PC-3 (cell line): ENCODE measurements at regions not wholly inside any gene's neighbourhood (a gene's known extent, or its start where the extent isn't known, plus 50 kb on each side); places are given as distances from the start of the nearest gene placed in this dataset.

Experiments
- ATAC-seq: fragments of 200-7000 bp; cut with Tn5 transposase; 2 replicates; pipeline ENCODE4 v1.9.1; 2020; ENCODE audit warnings: mild to moderate bottlenecking, moderate library complexity
- BruUV-seq: library from RNA; stranded (reverse); fragments of 400-500 nt; replicated peaks from 2 replicates; lab custom pipeline; 2021; lab: Mats Ljungman, UMichigan
- CTCF ChIA-PET: fragments of 300-600 bp; sonication (Branson Sonifier 250); formaldehyde crosslinking; loops from one replicate; lab custom pipeline; 2022; ENCODE audit warnings: antibody characterized with exemption; lab: Charles Lee
- POLR2A ChIA-PET: fragments of 300-600 bp; sonication (Branson Sonifier 250); formaldehyde crosslinking; loops from one replicate; lab custom pipeline; 2022; ENCODE audit warnings: antibody characterized with exemption; ENCODE audit not compliant: unreplicated experiment; lab: Charles Lee
- DNase-seq: peaks from one replicate; pipeline ENCODE4 v3.0.0-alpha.2; 2015
- H2AFZ ChIP-seq: fragments of 300-600 bp; sonication (generic); 2 replicates; pipeline ENCODE4 v1.6.0; 2016; ENCODE audit warnings: antibody characterized with exemption, low read length
- H3F3A ChIP-seq: fragments of 300-600 bp; sonication (generic); one replicate; pipeline ENCODE4 v1.6.0; 2017; ENCODE audit warnings: antibody characterized with exemption, low read length, control low read depth, mild to moderate bottlenecking; ENCODE audit not compliant: unreplicated experiment
- H3K27ac ChIP-seq: fragments of 300-600 bp; sonication (generic); 2 replicates; pipeline ENCODE4 v1.5.1; 2016; ENCODE audit warnings: mild to moderate bottlenecking, low read length
- H3K27me3 ChIP-seq: fragments of 300-600 bp; sonication (generic); 2 replicates; pipeline ENCODE4 v1.6.1; 2016; ENCODE audit warnings: low read length, mixed read lengths
- H3K36me3 ChIP-seq: fragments of 300-600 bp; sonication (generic); 2 replicates; pipeline ENCODE4 v1.6.1; 2016; ENCODE audit warnings: low read depth, mixed run types, low read length, mixed read lengths
- H3K4me1 ChIP-seq: fragments of 300-600 bp; sonication (generic); 2 replicates; pipeline ENCODE4 v1.5.1; 2016; ENCODE audit warnings: low read length; ENCODE audit not compliant: insufficient read depth
- H3K4me2 ChIP-seq: fragments of 300-600 bp; sonication (generic); 2 replicates; pipeline ENCODE4 v1.6.0; 2016; ENCODE audit warnings: low read length
- H3K4me3 ChIP-seq: fragments of 300-600 bp; sonication (generic); 2 replicates; pipeline ENCODE4 v1.5.1; 2016; ENCODE audit warnings: mild to moderate bottlenecking, low read length, mixed read lengths
- H3K79me2 ChIP-seq: fragments of 300-600 bp; sonication (generic); 2 replicates; pipeline ENCODE4 v1.6.1; 2017; ENCODE audit warnings: low read length, mixed read lengths
- H3K9ac ChIP-seq: fragments of 300-600 bp; sonication (generic); 2 replicates; pipeline ENCODE4 v1.6.0; 2016; ENCODE audit warnings: mild to moderate bottlenecking, low read length
- H3K9me2 ChIP-seq: fragments of 300-600 bp; sonication (generic); replicated peaks from 2 replicates; pipeline ENCODE4 v1.6.1; 2016; ENCODE audit warnings: mixed run types, low read length, mixed read lengths
- H3K9me3 ChIP-seq: fragments of 300-600 bp; sonication (generic); 2 replicates; pipeline ENCODE4 v1.6.1; 2016; ENCODE audit warnings: low read length, mixed read lengths
- H4K20me1 ChIP-seq: fragments of 300-600 bp; sonication (generic); 2 replicates; pipeline ENCODE4 v1.6.1; 2016; ENCODE audit warnings: low read length, mixed read lengths
- CTCF ChIP-seq: fragments of 300-600 bp; sonication (generic); conservative IDR thresholded peaks from 2 replicates; pipeline ENCODE4 v1.5.1; 2017; ENCODE audit warnings: antibody characterized with exemption, low read depth, mild to moderate bottlenecking, low read length
- EZH2 ChIP-seq: fragments of 300-600 bp; sonication (generic); IDR thresholded peaks from one replicate; pipeline ENCODE4 v1.6.1; 2017; ENCODE audit warnings: antibody characterized with exemption, mild to moderate bottlenecking, low read length; ENCODE audit not compliant: unreplicated experiment
- EZH2phosphoT487 ChIP-seq: fragments of 300-600 bp; sonication (generic); IDR thresholded peaks from 2 replicates; pipeline ENCODE4 v1.6.1; 2018; ENCODE audit warnings: mild to moderate bottlenecking, antibody characterized with exemption, low read length, borderline replicate concordance
- intact Hi-C: fragments of 100-400 bp; cut with micrococcal nuclease; formaldehyde crosslinking; loops from 2 replicates; pipeline ENCODE4 v1.9.0; 2023

GRCh38 chr2:118300832-118301231 lies 212.6 kb downstream of the INSIG2 start:
- Histone ChIP-seq H3K79me2 (no peaks in the 10 kb centered on the region), H3K4me3 (no peak overlapping the region), H3K9ac (no peak overlapping the region), H3K36me3 (no peaks in the 10 kb centered on the region), H3F3A (no peaks in the 10 kb centered on the region), H3K27me3 (no peaks in the 10 kb centered on the region), H3K27ac (no peak overlapping the region), H3K9me3 (no peaks in the 10 kb centered on the region), H3K4me2 (no peak overlapping the region), H3K4me1 (peaks cover 8% of the 10 kb centered on the region; the same call in 1 of the 2 replicates), H4K20me1 (no peaks in the 10 kb centered on the region), H3K9me2 (no peaks in the 10 kb centered on the region), H2AFZ (no peak overlapping the region)
- CTCF ChIA-PET = no interaction called here
- intact Hi-C loops = no loop called here
- TF ChIP-seq EZH2phosphoT487 = no peak
- no peak for TF ChIP-seq EZH2
- no peak for TF ChIP-seq CTCF
- peak; percentile 19 for DNase-seq
- peak; percentile 53; the same call in 1 of the 2 replicates for ATAC-seq
- BruUV-seq = no TSS peak
- POLR2A ChIA-PET = interaction anchor here (0.5 kb wide), 1 partner anchor 83 kb away, joined by 3 read pairs; no protein-coding TSS in a partner anchor

GRCh38 chr2:118296663-118297062 lies 208.4 kb downstream of the INSIG2 start:
- Histone ChIP-seq H3K9me3 (no peaks in the 10 kb centered on the region), H3K36me3 (no peaks in the 10 kb centered on the region), H3K27me3 (no peaks in the 10 kb centered on the region), H4K20me1 (no peaks in the 10 kb centered on the region), H3K4me3 (no peak overlapping the region), H3K79me2 (no peaks in the 10 kb centered on the region), H3K27ac (no peak overlapping the region), H3K4me1 (peaks cover 8% of the 10 kb centered on the region; the same call in 1 of the 2 replicates), H3K4me2 (no peak overlapping the region), H3K9ac (no peak overlapping the region), H2AFZ (no peak overlapping the region), H3K9me2 (no peaks in the 10 kb centered on the region), H3F3A (no peaks in the 10 kb centered on the region)
- ChIA-PET POLR2A (no interaction called here), CTCF (no interaction called here)
- TF ChIP-seq CTCF = no peak
- no TSS peak for BruUV-seq
- DNase-seq = no peak
- ATAC-seq = no peak
- intact Hi-C loops = no loop called here

GRCh38 chr2:118295592-118296390 lies 207.5 kb downstream of the INSIG2 start:
- Histone ChIP-seq H3K9me3 (no peaks in the 10 kb centered on the region), H3K79me2 (no peaks in the 10 kb centered on the region), H3F3A (no peaks in the 10 kb centered on the region), H3K27ac (no peak overlapping the region), H3K4me1 (no peaks in the 10 kb centered on the region), H3K9me2 (no peaks in the 10 kb centered on the region), H3K4me3 (no peak overlapping the region), H3K9ac (no peak overlapping the region), H3K4me2 (no peak overlapping the region), H3K36me3 (no peaks in the 10 kb centered on the region), H3K27me3 (no peaks in the 10 kb centered on the region), H2AFZ (no peak overlapping the region), H4K20me1 (no peaks in the 10 kb centered on the region)
- POLR2A ChIA-PET = no interaction called here
- intact Hi-C loops = no loop called here
- CTCF ChIA-PET = no interaction called here
- DNase-seq (no peak), ATAC-seq (no peak)
- TF ChIP-seq CTCF (no peak), EZH2 (no peak), EZH2phosphoT487 (no peak)
- BruUV-seq = no TSS peak
